Naive thymus-derived CD4-positive, alpha-beta T cell (primary cell): ENCODE measurements at regions not wholly inside any gene's neighbourhood (a gene's known extent, or its start where the extent isn't known, plus 50 kb on each side); places are given as distances from the start of the nearest gene placed in this dataset.

Source experiments
- ATAC-seq: fragments of 150-1000 bp; cut with Tn5 transposase; 2 replicates; pipeline ENCODE4 v1.10.0; 2021; ENCODE audit warnings: mild to moderate bottlenecking, moderate library complexity
- CTCF ChIA-PET: fragments of 350-600 bp; sonication (Branson Sonifier 250); formaldehyde crosslinking; loops from one replicate; lab custom pipeline; 2021; ENCODE audit warnings: antibody characterized with exemption; lab: Charles Lee
- POLR2A ChIA-PET: fragments of 350-600 bp; sonication (Branson Sonifier 250); formaldehyde crosslinking; loops from one replicate; lab custom pipeline; 2021; ENCODE audit warnings: antibody characterized with exemption, inconsistent platforms; lab: Charles Lee
- DNase-seq, 9 donors: peaks; one replicate each; pipeline versions ENCODE4 v3.0.0 to v3.0.0-alpha.2; 2020 to 2022; ENCODE audit warnings: mixed read lengths in 1 of 9
- H3K27ac ChIP-seq: one replicate; pipeline ENCODE4 v1.7.0; 2013; ENCODE audit warnings: mild to moderate bottlenecking, low read depth, low read length, moderate library complexity
- H3K27me3 ChIP-seq, 2 donors: one replicate each; pipeline ENCODE4 v1.7.0; 2013; ENCODE audit warnings: low read length in 2 of 2, mild to moderate bottlenecking in 2 of 2, moderate library complexity in 2 of 2; ENCODE audit not compliant: control insufficient read depth in 2 of 2, insufficient read depth in 2 of 2
- H3K36me3 ChIP-seq, 3 experiments: 1 replicate in 2 of 3; 2 replicates in 1 of 3; pipeline ENCODE4 v1.7.0; 2013; ENCODE audit warnings: low read length in 3 of 3, mild to moderate bottlenecking in 3 of 3, moderate library complexity in 1 of 3; ENCODE audit not compliant: insufficient read depth in 3 of 3, control insufficient read depth in 2 of 3
- H3K4me1 ChIP-seq, 2 donors: one replicate each; pipeline ENCODE4 v1.7.0; 2013; ENCODE audit warnings: low read length in 2 of 2, mild to moderate bottlenecking in 2 of 2, moderate library complexity in 1 of 2; ENCODE audit not compliant: control insufficient read depth in 2 of 2, insufficient read depth in 2 of 2
- H3K4me3 ChIP-seq: 2 replicates; pipeline ENCODE4 v1.7.0; 2013; ENCODE audit warnings: mild to moderate bottlenecking, low read length
- H3K9me3 ChIP-seq, 3 experiments: 1 replicate in 2 of 3; 2 replicates in 1 of 3; pipeline ENCODE4 v1.7.0; 2013; ENCODE audit warnings: low read length in 3 of 3; ENCODE audit not compliant: control insufficient read depth in 2 of 3
- H3K27ac Mint-ChIP-seq, 9 donors: one replicate each; pipeline ENCODE4 v1.8.0; 2020 to 2022; ENCODE audit warnings: mixed read lengths in 9 of 9, mild to moderate bottlenecking in 8 of 9, moderate library complexity in 5 of 9, inconsistent platforms in 2 of 9
- H3K27me3 Mint-ChIP-seq, 5 donors: one replicate each; pipeline ENCODE4 v1.8.0; 2021 to 2022; ENCODE audit warnings: mixed read lengths in 5 of 5, mild to moderate bottlenecking in 1 of 5
- H3K36me3 Mint-ChIP-seq, 5 donors: one replicate each; pipeline ENCODE4 v1.8.0; 2020 to 2022; ENCODE audit warnings: mixed read lengths in 5 of 5, mild to moderate bottlenecking in 3 of 5, inconsistent platforms in 1 of 5
- H3K4me1 Mint-ChIP-seq, 7 donors: one replicate each; pipeline ENCODE4 v1.8.0; 2020 to 2022; ENCODE audit warnings: mixed read lengths in 7 of 7, mild to moderate bottlenecking in 3 of 7, inconsistent platforms in 1 of 7
- H3K4me3 Mint-ChIP-seq, 10 donors: one replicate each; pipeline ENCODE4 v1.8.0; 2020 to 2022; ENCODE audit warnings: mild to moderate bottlenecking in 10 of 10, mixed read lengths in 10 of 10, moderate library complexity in 6 of 10, inconsistent platforms in 2 of 10
- H3K9me3 Mint-ChIP-seq, 11 donors: one replicate each; pipeline ENCODE4 v1.8.0; 2020 to 2022; ENCODE audit warnings: mixed read lengths in 11 of 11, mild to moderate bottlenecking in 4 of 11, inconsistent platforms in 1 of 11, moderate library complexity in 1 of 11
- intact Hi-C, 2 donors: fragments of 100-400 bp; cut with micrococcal nuclease; formaldehyde crosslinking; loops; one replicate each; pipeline ENCODE4 v1.15.1; 2023

- Histone ChIP-seq H3K27ac (no peak overlapping the region), H3K4me1 (no peaks in the 10 kb centered on the region), H3K4me3 (no peak overlapping the region), H3K27me3 (no peaks in the 10 kb centered on the region), H3K9me3 (no peaks in the 10 kb centered on the region), H3K36me3 (no peaks in the 10 kb centered on the region)
- Mint-ChIP-seq H3K4me3 (no peak overlapping the region), H3K4me1 (no peaks in the 10 kb centered on the region), H3K27ac (no peak overlapping the region), H3K36me3 (no peaks in the 10 kb centered on the region), H3K9me3 (no peaks in the 10 kb centered on the region), H3K27me3 (peaks cover 0 to 16% (median 0%) of the 10 kb centered on the region in 5 donors)
- DNase-seq (no peak), ATAC-seq (no peak)
- ChIA-PET CTCF (no interaction called here), POLR2A (no interaction called here)
- intact Hi-C loops = no loop called here
Measured at GRCh38 chr4:138909587-138909986, 106.0 kb upstream of the NOCT start.

GRCh38 chr4:138908134-138908533, 107.4 kb upstream of the NOCT start:
- peaks cover 0 to 16% (median 0%) of the 10 kb centered on the region in 5 donors for H3K27me3 Mint-ChIP-seq
- H3K4me1 Mint-ChIP-seq = no peaks in the 10 kb centered on the region
- H3K4me3 Mint-ChIP-seq = no peak overlapping the region
- no peak for ATAC-seq
- H3K9me3 ChIP-seq = no peaks in the 10 kb centered on the region
- POLR2A ChIA-PET = no interaction called here
- H3K27ac Mint-ChIP-seq = no peak overlapping the region
- DNase-seq = no peak
- no peaks in the 10 kb centered on the region for H3K9me3 Mint-ChIP-seq
- no peaks in the 10 kb centered on the region for H3K4me1 ChIP-seq
- no peaks in the 10 kb centered on the region for H3K36me3 Mint-ChIP-seq
- intact Hi-C loops = no loop called here
- no peaks in the 10 kb centered on the region for H3K36me3 ChIP-seq
- CTCF ChIA-PET = no interaction called here
- no peak overlapping the region for H3K4me3 ChIP-seq
- H3K27me3 ChIP-seq = no peaks in the 10 kb centered on the region
- H3K27ac ChIP-seq = no peak overlapping the region

- intact Hi-C loops = no loop called here
- Mint-ChIP-seq H3K27ac (no peak overlapping the region), H3K9me3 (no peaks in the 10 kb centered on the region), H3K4me1 (no peaks in the 10 kb centered on the region), H3K36me3 (no peaks in the 10 kb centered on the region), H3K27me3 (peaks cover 0 to 11% (median 0%) of the 10 kb centered on the region in 5 donors), H3K4me3 (no peak overlapping the region)
- DNase-seq = no peak
- no peaks in the 10 kb centered on the region for H3K9me3 ChIP-seq
- no peaks in the 10 kb centered on the region for H3K27me3 ChIP-seq
- H3K4me1 ChIP-seq = no peaks in the 10 kb centered on the region
- H3K4me3 ChIP-seq = no peak overlapping the region
- CTCF ChIA-PET = no interaction called here
- no peak overlapping the region for H3K27ac ChIP-seq
- no peaks in the 10 kb centered on the region for H3K36me3 ChIP-seq
- ATAC-seq = no peak
- POLR2A ChIA-PET = no interaction called here
Measured at GRCh38 chr4:138907174-138907573, 108.4 kb upstream of the NOCT start.

- POLR2A ChIA-PET = no interaction called here
- no peak overlapping the region for H3K27ac Mint-ChIP-seq
Measured at GRCh38 chr4:138904793-138905192, 110.8 kb upstream of the NOCT start.

GRCh38 chr4:138903185-138903584, 112.4 kb upstream of the NOCT start:
- ATAC-seq = no peak
- no peak for DNase-seq
- Mint-ChIP-seq H3K4me1 (no peaks in the 10 kb centered on the region), H3K36me3 (no peaks in the 10 kb centered on the region), H3K27ac (no peak overlapping the region), H3K27me3 (no peaks in the 10 kb centered on the region), H3K4me3 (no peak overlapping the region), H3K9me3 (no peaks in the 10 kb centered on the region)
- Histone ChIP-seq H3K9me3 (no peaks in the 10 kb centered on the region), H3K4me1 (no peaks in the 10 kb centered on the region), H3K27me3 (no peaks in the 10 kb centered on the region), H3K27ac (no peak overlapping the region), H3K36me3 (no peaks in the 10 kb centered on the region), H3K4me3 (no peak overlapping the region)
- intact Hi-C loops = no loop called here
- CTCF ChIA-PET = no interaction called here
- POLR2A ChIA-PET = no interaction called here

More at GRCh38 chr4:138904793-138905192, 110.8 kb upstream of the NOCT start:
- Mint-ChIP-seq H3K9me3 (no peaks in the 10 kb centered on the region), H3K4me1 (no peaks in the 10 kb centered on the region), H3K36me3 (no peaks in the 10 kb centered on the region), H3K27me3 (no peaks in the 10 kb centered on the region), H3K4me3 (no peak overlapping the region)
- ATAC-seq = no peak
- Histone ChIP-seq H3K4me3 (no peak overlapping the region), H3K4me1 (no peaks in the 10 kb centered on the region), H3K27ac (no peak overlapping the region), H3K36me3 (no peaks in the 10 kb centered on the region), H3K27me3 (no peaks in the 10 kb centered on the region), H3K9me3 (no peaks in the 10 kb centered on the region)
- intact Hi-C loops = no loop called here
- CTCF ChIA-PET = no interaction called here
- DNase-seq = no peak

- Histone ChIP-seq H3K4me3 (no peak overlapping the region), H3K27ac (no peak overlapping the region), H3K4me1 (no peaks in the 10 kb centered on the region), H3K9me3 (no peaks in the 10 kb centered on the region), H3K36me3 (no peaks in the 10 kb centered on the region), H3K27me3 (no peaks in the 10 kb centered on the region)
- H3K27me3 Mint-ChIP-seq = no peaks in the 10 kb centered on the region
- H3K27ac Mint-ChIP-seq = no peak overlapping the region
- no peaks in the 10 kb centered on the region for H3K9me3 Mint-ChIP-seq
- POLR2A ChIA-PET = no interaction called here
- no peak for DNase-seq
- H3K4me1 Mint-ChIP-seq = peaks cover 0 to 3% (median 0%) of the 10 kb centered on the region in 7 donors
- ATAC-seq = no peak
- no peaks in the 10 kb centered on the region for H3K36me3 Mint-ChIP-seq
- intact Hi-C loops = no loop called here
- no peak overlapping the region for H3K4me3 Mint-ChIP-seq
- CTCF ChIA-PET = no interaction called here
Measured at GRCh38 chr4:138902705-138903104, 112.9 kb upstream of the NOCT start.

- Mint-ChIP-seq H3K36me3 (no peaks in the 10 kb centered on the region), H3K27ac (no peak overlapping the region), H3K27me3 (peaks cover 0 to 6% (median 0%) of the 10 kb centered on the region in 5 donors), H3K4me3 (no peak overlapping the region), H3K9me3 (peaks cover 0 to under 1% (median 0%) of the 10 kb centered on the region in 11 donors), H3K4me1 (peaks cover 0 to 11% (median 0%) of the 10 kb centered on the region in 7 donors)
- no peak overlapping the region for H3K4me3 ChIP-seq
- H3K27ac ChIP-seq = no peak overlapping the region
- no peaks in the 10 kb centered on the region for H3K9me3 ChIP-seq
- intact Hi-C loops = no loop called here
- ChIA-PET POLR2A (no interaction called here), CTCF (no interaction called here)
- no peak for DNase-seq
- no peak for ATAC-seq
- no peaks in the 10 kb centered on the region for H3K36me3 ChIP-seq
- no peaks in the 10 kb centered on the region for H3K4me1 ChIP-seq
- no peaks in the 10 kb centered on the region for H3K27me3 ChIP-seq
Measured at GRCh38 chr4:138901177-138901576, 114.4 kb upstream of the NOCT start.
